NB4 (cell line): ENCODE measurements at regions not wholly inside any gene's neighbourhood (a gene's known extent, or its start where the extent isn't known, plus 50 kb on each side); places are given as distances from the start of the nearest gene placed in this dataset.

ENCODE experiments used
- MYC ChIP-seq: IDR thresholded peaks from 2 replicates; pipeline ENCODE4 v1.6.1; 2011; ENCODE audit warnings: low read depth, low read length
- POLR2A ChIP-seq: IDR thresholded peaks from 2 replicates; pipeline ENCODE4 v1.6.1; 2011; ENCODE audit warnings: mild to moderate bottlenecking; ENCODE audit not compliant: insufficient read length; ENCODE audit errors: extremely low read depth
- TF ChIP-seq, protein P1 (sequence below): IDR thresholded peaks from one replicate; pipeline ENCODE4 v1.5.1; 2012; ENCODE audit warnings: low read depth, low read length

GRCh38 chr11:29826878-29827277 lies 190.0 kb downstream of the KCNA4 start:
- TF ChIP-seq, protein P1, sequence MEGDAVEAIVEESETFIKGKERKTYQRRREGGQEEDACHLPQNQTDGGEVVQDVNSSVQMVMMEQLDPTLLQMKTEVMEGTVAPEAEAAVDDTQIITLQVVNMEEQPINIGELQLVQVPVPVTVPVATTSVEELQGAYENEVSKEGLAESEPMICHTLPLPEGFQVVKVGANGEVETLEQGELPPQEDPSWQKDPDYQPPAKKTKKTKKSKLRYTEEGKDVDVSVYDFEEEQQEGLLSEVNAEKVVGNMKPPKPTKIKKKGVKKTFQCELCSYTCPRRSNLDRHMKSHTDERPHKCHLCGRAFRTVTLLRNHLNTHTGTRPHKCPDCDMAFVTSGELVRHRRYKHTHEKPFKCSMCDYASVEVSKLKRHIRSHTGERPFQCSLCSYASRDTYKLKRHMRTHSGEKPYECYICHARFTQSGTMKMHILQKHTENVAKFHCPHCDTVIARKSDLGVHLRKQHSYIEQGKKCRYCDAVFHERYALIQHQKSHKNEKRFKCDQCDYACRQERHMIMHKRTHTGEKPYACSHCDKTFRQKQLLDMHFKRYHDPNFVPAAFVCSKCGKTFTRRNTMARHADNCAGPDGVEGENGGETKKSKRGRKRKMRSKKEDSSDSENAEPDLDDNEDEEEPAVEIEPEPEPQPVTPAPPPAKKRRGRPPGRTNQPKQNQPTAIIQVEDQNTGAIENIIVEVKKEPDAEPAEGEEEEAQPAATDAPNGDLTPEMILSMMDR, result no peak
- TF ChIP-seq POLR2A, result no peak
- no peak for TF ChIP-seq MYC
